HL-60 (cell line): ENCODE measurements at regions not wholly inside any gene's neighbourhood (a gene's known extent, or its start where the extent isn't known, plus 50 kb on each side); places are given as distances from the start of the nearest gene placed in this dataset.

Experiments used
- DNase-seq, 2 experiments: peaks; one replicate each; pipeline ENCODE4 v3.0.0-alpha.2; 2010 to 2020; ENCODE audit warnings: low read depth in 1 of 2, low spot score in 1 of 2
- H3K27ac ChIP-seq: fragments of 250-450 bp; sonication (Bioruptor Pico); replicated peaks from 2 replicates; pipeline ENCODE4 v1.5.1; 2020; ENCODE audit warnings: mild to moderate bottlenecking, moderate library complexity
- H3K27me3 ChIP-seq: fragments of 250-450 bp; sonication (Bioruptor Pico); 2 replicates; pipeline ENCODE4 v1.5.1; 2021; ENCODE audit warnings: mild to moderate bottlenecking, moderate library complexity; ENCODE audit not compliant: insufficient read depth, poor library complexity, severe bottlenecking
- H3K4me3 ChIP-seq: replicated peaks from 2 replicates; pipeline ENCODE4 v1.5.1; 2011; ENCODE audit warnings: mild to moderate bottlenecking, control low read depth, low read length; ENCODE audit not compliant: insufficient read depth
- GABPA ChIP-seq: IDR thresholded peaks from 2 replicates; pipeline ENCODE4 v1.6.1; 2012; ENCODE audit warnings: low read depth
- POLR2AphosphoS5 ChIP-seq: IDR thresholded peaks from 2 replicates; pipeline ENCODE4 v1.6.1; 2012; ENCODE audit warnings: low read depth
- SPI1 ChIP-seq: IDR thresholded peaks from 2 replicates; pipeline ENCODE4 v1.6.1; 2012; ENCODE audit warnings: low read depth, mild to moderate bottlenecking, borderline replicate concordance
- TF ChIP-seq, protein P1 (sequence below): IDR thresholded peaks from 2 replicates; pipeline ENCODE4 v1.6.1; 2012; ENCODE audit warnings: low read depth; ENCODE audit not compliant: insufficient replicate concordance
- TF ChIP-seq, protein P2 (sequence below): IDR thresholded peaks from one replicate; pipeline ENCODE4 v1.5.1; 2011; ENCODE audit warnings: low read length, control low read depth, inconsistent platforms; ENCODE audit not compliant: insufficient read depth

DNA sequence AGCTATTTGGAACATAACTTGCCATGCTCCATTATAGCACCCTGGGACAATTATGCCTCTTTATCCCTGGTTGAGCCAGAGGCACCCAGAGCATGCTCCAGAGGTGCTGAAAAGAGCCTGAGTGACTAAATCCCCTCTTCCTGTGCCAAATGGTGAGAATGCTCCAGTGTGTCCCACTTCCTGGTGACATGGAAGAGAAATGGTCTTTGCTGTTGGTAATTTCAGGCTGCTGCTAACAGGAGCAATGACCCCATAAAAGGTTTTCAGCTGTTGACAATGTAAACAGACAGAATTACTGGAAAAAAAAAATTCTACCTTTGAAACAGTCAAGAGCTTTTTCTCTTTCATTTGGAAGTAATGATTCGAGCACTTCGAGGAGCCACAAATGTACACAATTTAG is 341.8 kb downstream of the FGF9 start:
- DNase-seq: no peak
- H3K27me3 ChIP-seq: no peaks in the 10 kb centered on the region

DNA sequence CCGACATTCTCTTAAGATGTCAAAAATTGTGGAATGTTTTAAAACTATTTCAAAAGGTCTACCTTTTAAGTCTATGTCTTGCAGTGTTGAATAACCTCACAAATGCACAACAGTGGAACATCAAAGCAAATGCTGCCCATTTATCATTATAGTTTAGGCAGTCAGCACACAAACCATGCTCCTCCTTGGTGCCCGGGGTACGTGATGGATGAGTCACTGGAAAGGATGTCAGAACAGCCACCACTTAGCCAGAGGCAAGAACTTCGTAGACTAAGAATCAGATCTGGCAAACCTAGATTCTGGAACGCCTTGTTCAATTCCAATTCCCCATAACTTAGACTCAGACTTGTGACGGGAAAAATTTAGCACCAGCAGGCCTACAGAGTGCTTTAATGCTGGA is 343.6 kb downstream of the FGF9 start:
- no peaks in the 10 kb centered on the region for H3K27me3 ChIP-seq
- H3K4me3 ChIP-seq: no peak overlapping the region
- DNase-seq: no peak
- H3K27ac ChIP-seq: no peak overlapping the region
- no peak for TF ChIP-seq SPI1
- TF ChIP-seq GABPA: no peak
- TF ChIP-seq POLR2AphosphoS5: no peak

More for the DNA sequence above, 341.8 kb downstream of the FGF9 start:
- Histone ChIP-seq H3K27ac (no peak overlapping the region), H3K4me3 (no peak overlapping the region)
- no peak for TF ChIP-seq GABPA
- TF ChIP-seq POLR2AphosphoS5: no peak
- TF ChIP-seq, protein P1, sequence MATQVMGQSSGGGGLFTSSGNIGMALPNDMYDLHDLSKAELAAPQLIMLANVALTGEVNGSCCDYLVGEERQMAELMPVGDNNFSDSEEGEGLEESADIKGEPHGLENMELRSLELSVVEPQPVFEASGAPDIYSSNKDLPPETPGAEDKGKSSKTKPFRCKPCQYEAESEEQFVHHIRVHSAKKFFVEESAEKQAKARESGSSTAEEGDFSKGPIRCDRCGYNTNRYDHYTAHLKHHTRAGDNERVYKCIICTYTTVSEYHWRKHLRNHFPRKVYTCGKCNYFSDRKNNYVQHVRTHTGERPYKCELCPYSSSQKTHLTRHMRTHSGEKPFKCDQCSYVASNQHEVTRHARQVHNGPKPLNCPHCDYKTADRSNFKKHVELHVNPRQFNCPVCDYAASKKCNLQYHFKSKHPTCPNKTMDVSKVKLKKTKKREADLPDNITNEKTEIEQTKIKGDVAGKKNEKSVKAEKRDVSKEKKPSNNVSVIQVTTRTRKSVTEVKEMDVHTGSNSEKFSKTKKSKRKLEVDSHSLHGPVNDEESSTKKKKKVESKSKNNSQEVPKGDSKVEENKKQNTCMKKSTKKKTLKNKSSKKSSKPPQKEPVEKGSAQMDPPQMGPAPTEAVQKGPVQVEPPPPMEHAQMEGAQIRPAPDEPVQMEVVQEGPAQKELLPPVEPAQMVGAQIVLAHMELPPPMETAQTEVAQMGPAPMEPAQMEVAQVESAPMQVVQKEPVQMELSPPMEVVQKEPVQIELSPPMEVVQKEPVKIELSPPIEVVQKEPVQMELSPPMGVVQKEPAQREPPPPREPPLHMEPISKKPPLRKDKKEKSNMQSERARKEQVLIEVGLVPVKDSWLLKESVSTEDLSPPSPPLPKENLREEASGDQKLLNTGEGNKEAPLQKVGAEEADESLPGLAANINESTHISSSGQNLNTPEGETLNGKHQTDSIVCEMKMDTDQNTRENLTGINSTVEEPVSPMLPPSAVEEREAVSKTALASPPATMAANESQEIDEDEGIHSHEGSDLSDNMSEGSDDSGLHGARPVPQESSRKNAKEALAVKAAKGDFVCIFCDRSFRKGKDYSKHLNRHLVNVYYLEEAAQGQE: no peak
- TF ChIP-seq, protein P2, sequence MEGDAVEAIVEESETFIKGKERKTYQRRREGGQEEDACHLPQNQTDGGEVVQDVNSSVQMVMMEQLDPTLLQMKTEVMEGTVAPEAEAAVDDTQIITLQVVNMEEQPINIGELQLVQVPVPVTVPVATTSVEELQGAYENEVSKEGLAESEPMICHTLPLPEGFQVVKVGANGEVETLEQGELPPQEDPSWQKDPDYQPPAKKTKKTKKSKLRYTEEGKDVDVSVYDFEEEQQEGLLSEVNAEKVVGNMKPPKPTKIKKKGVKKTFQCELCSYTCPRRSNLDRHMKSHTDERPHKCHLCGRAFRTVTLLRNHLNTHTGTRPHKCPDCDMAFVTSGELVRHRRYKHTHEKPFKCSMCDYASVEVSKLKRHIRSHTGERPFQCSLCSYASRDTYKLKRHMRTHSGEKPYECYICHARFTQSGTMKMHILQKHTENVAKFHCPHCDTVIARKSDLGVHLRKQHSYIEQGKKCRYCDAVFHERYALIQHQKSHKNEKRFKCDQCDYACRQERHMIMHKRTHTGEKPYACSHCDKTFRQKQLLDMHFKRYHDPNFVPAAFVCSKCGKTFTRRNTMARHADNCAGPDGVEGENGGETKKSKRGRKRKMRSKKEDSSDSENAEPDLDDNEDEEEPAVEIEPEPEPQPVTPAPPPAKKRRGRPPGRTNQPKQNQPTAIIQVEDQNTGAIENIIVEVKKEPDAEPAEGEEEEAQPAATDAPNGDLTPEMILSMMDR: no peak
- no peak for TF ChIP-seq SPI1

DNA sequence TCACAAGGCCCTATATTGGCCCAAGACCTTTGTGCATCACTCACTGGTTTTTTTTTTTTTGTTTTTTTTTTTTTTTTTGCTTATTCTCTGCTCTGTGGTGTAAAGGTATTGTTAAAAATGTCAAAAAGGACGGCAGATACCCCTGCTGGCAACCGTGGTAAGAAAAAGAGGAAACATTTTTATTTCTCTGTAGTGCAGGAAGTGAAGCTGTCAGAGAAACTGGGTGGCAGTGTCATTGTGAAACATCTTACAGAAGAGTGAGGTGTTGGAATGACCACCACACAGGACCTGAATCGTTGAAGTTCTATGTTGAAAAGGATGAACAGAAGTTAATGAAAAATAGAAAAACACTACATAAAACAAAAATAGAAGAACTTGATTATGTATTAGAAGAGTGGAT is 346.4 kb downstream of the FGF9 start:
- DNase-seq: peak in 1 of 2 experiments; percentile 72
- H3K27me3 ChIP-seq: no peaks in the 10 kb centered on the region
- peak overlapping the region; percentile 35 for H3K27ac ChIP-seq
- no peak overlapping the region for H3K4me3 ChIP-seq
- peak; percentile 42; the same call in 1 of the 2 replicates for TF ChIP-seq SPI1
- no peak for TF ChIP-seq GABPA
- TF ChIP-seq, protein P2: no peak
- no peak for TF ChIP-seq POLR2AphosphoS5

DNA sequence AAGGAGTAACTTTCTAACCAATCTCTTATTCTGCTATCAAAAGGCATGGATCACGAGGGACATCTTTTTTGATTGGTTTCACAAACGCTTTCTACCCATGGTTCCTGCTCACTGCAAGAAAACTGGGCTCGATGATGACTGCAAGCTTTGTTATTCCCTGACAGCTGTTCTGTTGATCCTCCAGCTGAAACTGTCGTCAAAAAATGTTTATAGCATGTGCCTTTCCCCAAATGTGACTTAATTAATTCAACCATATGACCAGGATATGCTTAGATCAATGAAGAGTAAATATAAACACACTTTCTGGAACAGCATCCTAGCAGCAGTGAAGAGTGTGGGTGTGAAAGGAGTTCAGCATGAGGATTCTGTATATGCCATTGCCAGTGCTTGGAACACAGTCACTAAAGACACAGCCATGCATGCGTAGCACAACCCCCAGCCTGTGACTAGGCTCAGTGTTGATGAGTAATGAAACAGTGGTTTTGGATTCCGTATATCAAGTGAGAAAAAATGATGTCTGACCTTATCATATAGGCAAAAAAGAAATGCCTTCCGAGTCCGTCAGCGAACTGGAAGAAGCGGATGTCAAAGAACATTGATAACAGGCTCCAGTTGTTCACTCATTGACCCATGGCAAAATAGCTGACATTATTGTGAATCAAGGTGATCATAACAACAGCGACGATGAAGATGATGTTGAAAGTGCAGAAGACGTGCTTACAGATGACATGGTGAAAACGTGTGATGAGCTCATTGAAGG is 347.4 kb downstream of the FGF9 start:
- Histone ChIP-seq H3K27ac (no peak overlapping the region; the same call in 1 of the 2 replicates), H3K27me3 (no peaks in the 10 kb centered on the region), H3K4me3 (no peak overlapping the region)
- no peak for DNase-seq
- TF ChIP-seq, protein P2: no peak
- TF ChIP-seq SPI1: no peak
- TF ChIP-seq POLR2AphosphoS5: no peak
- TF ChIP-seq, protein P1: no peak
- TF ChIP-seq GABPA: no peak
